ENCODE measurements at regions not wholly inside any gene's neighbourhood (a gene's known extent, or its start where the extent isn't known, plus 50 kb on each side); places are given as distances from the start of the nearest gene placed in this dataset.

DNA sequence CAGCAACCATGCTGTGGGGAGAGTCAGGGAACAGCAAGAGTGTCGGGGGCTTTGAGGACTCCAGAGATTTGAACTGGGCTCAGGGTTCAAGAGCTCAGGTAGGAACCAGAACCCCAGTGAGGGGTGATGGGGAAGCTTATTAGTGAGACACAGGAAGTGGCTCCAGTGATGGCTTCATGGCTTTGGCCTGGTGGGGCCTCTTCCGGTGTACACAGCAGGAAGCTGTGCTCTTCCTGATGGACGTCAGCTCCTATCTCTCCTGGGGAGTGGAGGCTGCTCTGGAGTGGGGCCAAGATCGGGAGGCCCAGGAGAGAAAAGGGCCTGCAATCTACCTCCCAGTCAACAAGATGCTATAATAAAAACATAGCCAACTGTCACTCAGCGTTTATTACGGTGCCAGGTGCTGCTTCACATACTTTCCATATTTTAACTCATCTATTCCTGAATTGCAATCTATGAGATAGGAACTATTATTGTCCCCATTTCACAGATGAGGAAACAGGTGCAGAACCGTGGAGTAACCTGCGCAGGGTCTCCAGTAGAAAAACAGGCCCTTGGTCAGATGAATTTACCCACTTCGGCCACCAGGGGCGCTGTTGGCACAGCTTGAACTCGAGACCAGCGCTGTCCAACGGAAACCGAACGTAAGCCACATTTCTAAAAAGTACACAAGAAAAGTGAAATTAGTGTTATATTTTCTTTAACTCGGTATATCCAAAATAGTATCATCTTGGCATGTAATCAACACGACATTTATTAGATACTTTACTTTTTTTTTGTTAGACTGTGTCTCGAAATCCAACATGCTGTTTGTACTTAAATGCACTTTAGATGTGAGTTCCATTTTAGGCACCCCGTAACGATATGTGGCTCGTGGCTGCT, 63.6 kb upstream of the DLK1 start:
- TF ChIP-seq POLR2A (IDR thresholded peaks at IDR 0.05) = no peak
- TF ChIP-seq, protein P1, sequence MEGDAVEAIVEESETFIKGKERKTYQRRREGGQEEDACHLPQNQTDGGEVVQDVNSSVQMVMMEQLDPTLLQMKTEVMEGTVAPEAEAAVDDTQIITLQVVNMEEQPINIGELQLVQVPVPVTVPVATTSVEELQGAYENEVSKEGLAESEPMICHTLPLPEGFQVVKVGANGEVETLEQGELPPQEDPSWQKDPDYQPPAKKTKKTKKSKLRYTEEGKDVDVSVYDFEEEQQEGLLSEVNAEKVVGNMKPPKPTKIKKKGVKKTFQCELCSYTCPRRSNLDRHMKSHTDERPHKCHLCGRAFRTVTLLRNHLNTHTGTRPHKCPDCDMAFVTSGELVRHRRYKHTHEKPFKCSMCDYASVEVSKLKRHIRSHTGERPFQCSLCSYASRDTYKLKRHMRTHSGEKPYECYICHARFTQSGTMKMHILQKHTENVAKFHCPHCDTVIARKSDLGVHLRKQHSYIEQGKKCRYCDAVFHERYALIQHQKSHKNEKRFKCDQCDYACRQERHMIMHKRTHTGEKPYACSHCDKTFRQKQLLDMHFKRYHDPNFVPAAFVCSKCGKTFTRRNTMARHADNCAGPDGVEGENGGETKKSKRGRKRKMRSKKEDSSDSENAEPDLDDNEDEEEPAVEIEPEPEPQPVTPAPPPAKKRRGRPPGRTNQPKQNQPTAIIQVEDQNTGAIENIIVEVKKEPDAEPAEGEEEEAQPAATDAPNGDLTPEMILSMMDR (IDR thresholded peaks at IDR 0.05) = peak; percentile 80 to 85 (median 84)
- TF ChIP-seq POLR2AphosphoS5 (IDR thresholded peaks at IDR 0.05) = no peak

Data from breast epithelium (tissue), 3 donors.